Transverse colon (tissue), 4 donors: ENCODE measurements at regions not wholly inside any gene's neighbourhood (a gene's known extent, or its start where the extent isn't known, plus 50 kb on each side); places are given as distances from the start of the nearest gene placed in this dataset.

ENCODE experiments used
- CTCF ChIP-seq, 5 experiments: fragments of 200-600 bp in 3 of 5; fragments of 450-650 bp in 2 of 5; sonication (generic) in 3 of 5; IDR thresholded peaks; 1 replicate in 2 of 5; 2 replicates in 3 of 5; pipeline ENCODE4 v1.5.1; 2016 to 2017; ENCODE audit warnings: antibody characterized with exemption in 5 of 5, inconsistent platforms in 3 of 5, mild to moderate bottlenecking in 2 of 5, moderate library complexity in 1 of 5
- POLR2A ChIP-seq: fragments of 450-650 bp; IDR thresholded peaks from one replicate; pipeline ENCODE4 v1.6.1; 2016; ENCODE audit warnings: antibody characterized with exemption, mild to moderate bottlenecking, moderate library complexity
- POLR2AphosphoS5 ChIP-seq, 3 donors: sonication (generic); formaldehyde crosslinking; IDR thresholded peaks; one replicate each; pipeline ENCODE4 v1.6.1; 2016; ENCODE audit warnings: antibody characterized with exemption in 3 of 3

GRCh38 chr20:39813190-39813829, 851.2 kb downstream of the DHX35 start:
- TF ChIP-seq POLR2A (no peak), CTCF (IDR thresholded peaks at IDR 0.05) (no peak), POLR2AphosphoS5 (IDR thresholded peaks at IDR 0.05) (no peak)
